Panc1 (cell line): ENCODE measurements at regions not wholly inside any gene's neighbourhood (a gene's known extent, or its start where the extent isn't known, plus 50 kb on each side); places are given as distances from the start of the nearest gene placed in this dataset.

ENCODE experiments used
- ATAC-seq: fragments of 200-7000 bp; cut with Tn5 transposase; 2 replicates; pipeline ENCODE4 v1.9.1; 2020; ENCODE audit warnings: mild to moderate bottlenecking, moderate library complexity
- BruUV-seq: library from RNA; stranded (reverse); fragments of 400-500 nt; replicated peaks from 2 replicates; lab custom pipeline; 2021; lab: Mats Ljungman, UMichigan
- CTCF ChIA-PET: fragments of 300-600 bp; sonication (Branson Sonifier 250); formaldehyde crosslinking; loops from one replicate; lab custom pipeline; 2022; ENCODE audit warnings: antibody characterized with exemption; lab: Charles Lee
- POLR2A ChIA-PET: fragments of 300-600 bp; sonication (Branson Sonifier 250); formaldehyde crosslinking; loops from one replicate; lab custom pipeline; 2022; ENCODE audit warnings: antibody characterized with exemption; lab: Charles Lee
- DNase-seq: peaks from one replicate; pipeline ENCODE4 v3.0.0-alpha.2; 2010; ENCODE audit warnings: low read depth, low spot score
- H3K27ac ChIP-seq: 2 replicates; pipeline ENCODE4 v1.5.1; 2011; ENCODE audit warnings: mild to moderate bottlenecking, low read length, inconsistent platforms
- H3K27me3 ChIP-seq: fragments of 200-500 bp; sonication (Bioruptor generic); 2 replicates; pipeline ENCODE4 v1.6.0; 2014; ENCODE audit warnings: low read length, inconsistent platforms; ENCODE audit not compliant: control insufficient read depth, insufficient read depth
- H3K36me3 ChIP-seq: fragments of 200-500 bp; sonication (Bioruptor generic); 2 replicates; pipeline ENCODE4 v1.5.1; 2014; ENCODE audit warnings: inconsistent platforms, mild to moderate bottlenecking, low read length, moderate library complexity; ENCODE audit not compliant: control insufficient read depth, insufficient read depth
- H3K4me1 ChIP-seq: 2 replicates; pipeline ENCODE4 v1.5.1; 2011; ENCODE audit warnings: inconsistent platforms, mild to moderate bottlenecking, low read length, moderate library complexity; ENCODE audit not compliant: control insufficient read depth, insufficient read depth
- H3K4me3 ChIP-seq, 2 experiments: 2 replicates each; pipeline ENCODE4 v1.5.1; 2011 to 2012; ENCODE audit warnings: low read depth in 2 of 2, low read length in 2 of 2, mild to moderate bottlenecking in 2 of 2, inconsistent platforms in 1 of 2, moderate library complexity in 1 of 2
- H3K9me3 ChIP-seq: fragments of 200-500 bp; sonication (Bioruptor generic); 2 replicates; pipeline ENCODE4 v1.5.1; 2014; ENCODE audit warnings: low read depth, mild to moderate bottlenecking, inconsistent platforms, low read length, moderate library complexity; ENCODE audit not compliant: control insufficient read depth, insufficient read depth
- CTCF ChIP-seq: fragments of 450-650 bp; IDR thresholded peaks from 2 replicates; pipeline ENCODE4 v1.5.1; 2017; ENCODE audit warnings: mild to moderate bottlenecking
- POLR2AphosphoS5 ChIP-seq: IDR thresholded peaks from 2 replicates; pipeline ENCODE4 v1.6.1; 2012; ENCODE audit warnings: mild to moderate bottlenecking, low read depth, low read length, moderate library complexity
- SIN3A ChIP-seq: IDR thresholded peaks from 2 replicates; pipeline ENCODE4 v1.6.1; 2012; ENCODE audit warnings: low read depth, mild to moderate bottlenecking, low read length, moderate library complexity, borderline replicate concordance; ENCODE audit not compliant: insufficient read depth
- TCF7L2 ChIP-seq: IDR thresholded peaks from 2 replicates; pipeline ENCODE4 v1.6.1; 2011; ENCODE audit warnings: mild to moderate bottlenecking, low read depth, low read length, inconsistent platforms
- in situ Hi-C: cut with HindIII; loops from 2 replicates; pipeline ENCODE4 v1.10.0; 2016; ENCODE audit warnings: low sequenced_read_pairs, low pct_unique_long_range_greater_than_20kb
- intact Hi-C: fragments of 100-400 bp; cut with micrococcal nuclease; formaldehyde crosslinking; loops from one replicate; pipeline ENCODE4 v1.10.0; 2022; ENCODE audit not compliant: unreplicated experiment
- TF ChIP-seq, protein P1 (sequence below), 2 experiments: IDR thresholded peaks; 2 replicates each; pipeline ENCODE4 v1.6.1; 2011 to 2012; ENCODE audit warnings: low read depth in 2 of 2, control low read depth in 1 of 2, low read length in 1 of 2, mild to moderate bottlenecking in 1 of 2, moderate library complexity in 1 of 2; ENCODE audit not compliant: insufficient read depth in 1 of 2

- H3K27me3 ChIP-seq = peaks cover 25% of the 10 kb centered on the region
- CTCF ChIA-PET = no interaction called here
- H3K4me3 ChIP-seq = no peak overlapping the region
- POLR2A ChIA-PET = no interaction called here
- in situ Hi-C loops (no loop called here), intact Hi-C loops (no loop called here)
- no peaks in the 10 kb centered on the region for H3K36me3 ChIP-seq
- TF ChIP-seq, protein P1, sequence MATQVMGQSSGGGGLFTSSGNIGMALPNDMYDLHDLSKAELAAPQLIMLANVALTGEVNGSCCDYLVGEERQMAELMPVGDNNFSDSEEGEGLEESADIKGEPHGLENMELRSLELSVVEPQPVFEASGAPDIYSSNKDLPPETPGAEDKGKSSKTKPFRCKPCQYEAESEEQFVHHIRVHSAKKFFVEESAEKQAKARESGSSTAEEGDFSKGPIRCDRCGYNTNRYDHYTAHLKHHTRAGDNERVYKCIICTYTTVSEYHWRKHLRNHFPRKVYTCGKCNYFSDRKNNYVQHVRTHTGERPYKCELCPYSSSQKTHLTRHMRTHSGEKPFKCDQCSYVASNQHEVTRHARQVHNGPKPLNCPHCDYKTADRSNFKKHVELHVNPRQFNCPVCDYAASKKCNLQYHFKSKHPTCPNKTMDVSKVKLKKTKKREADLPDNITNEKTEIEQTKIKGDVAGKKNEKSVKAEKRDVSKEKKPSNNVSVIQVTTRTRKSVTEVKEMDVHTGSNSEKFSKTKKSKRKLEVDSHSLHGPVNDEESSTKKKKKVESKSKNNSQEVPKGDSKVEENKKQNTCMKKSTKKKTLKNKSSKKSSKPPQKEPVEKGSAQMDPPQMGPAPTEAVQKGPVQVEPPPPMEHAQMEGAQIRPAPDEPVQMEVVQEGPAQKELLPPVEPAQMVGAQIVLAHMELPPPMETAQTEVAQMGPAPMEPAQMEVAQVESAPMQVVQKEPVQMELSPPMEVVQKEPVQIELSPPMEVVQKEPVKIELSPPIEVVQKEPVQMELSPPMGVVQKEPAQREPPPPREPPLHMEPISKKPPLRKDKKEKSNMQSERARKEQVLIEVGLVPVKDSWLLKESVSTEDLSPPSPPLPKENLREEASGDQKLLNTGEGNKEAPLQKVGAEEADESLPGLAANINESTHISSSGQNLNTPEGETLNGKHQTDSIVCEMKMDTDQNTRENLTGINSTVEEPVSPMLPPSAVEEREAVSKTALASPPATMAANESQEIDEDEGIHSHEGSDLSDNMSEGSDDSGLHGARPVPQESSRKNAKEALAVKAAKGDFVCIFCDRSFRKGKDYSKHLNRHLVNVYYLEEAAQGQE (IDR thresholded peaks at IDR 0.05; ENCODE audit: insufficient read depth in 1 of 2, low read depth in 2 of 2, low read length in 1 of 2) = no peak
- no peak for TF ChIP-seq POLR2AphosphoS5
- no peak for TF ChIP-seq CTCF
- TF ChIP-seq TCF7L2 = no peak
- no peak for TF ChIP-seq SIN3A
- H3K4me1 ChIP-seq = peaks cover 14% of the 10 kb centered on the region; the same call in 1 of the 2 replicates
- no peak overlapping the region for H3K27ac ChIP-seq
- no peak for DNase-seq
- BruUV-seq = no TSS peak
- no peaks in the 10 kb centered on the region for H3K9me3 ChIP-seq
- no peak for ATAC-seq
These were observed 103.7 kb upstream of the CLMP start for GRCh38 chr11:123298488-123299447.

GRCh38 chr11:123292647-123293046 lies 97.6 kb upstream of the CLMP start:
- ATAC-seq (no peak), DNase-seq (no peak)
- Histone ChIP-seq H3K27ac (no peak overlapping the region), H3K36me3 (no peaks in the 10 kb centered on the region), H3K9me3 (no peaks in the 10 kb centered on the region), H3K4me3 (no peak overlapping the region), H3K27me3 (peaks cover 2% of the 10 kb centered on the region; the same call in 1 of the 2 replicates), H3K4me1 (no peaks in the 10 kb centered on the region)
- no TSS peak for BruUV-seq
- TF ChIP-seq CTCF = no peak
- intact Hi-C loops (no loop called here), in situ Hi-C loops (no loop called here)
- POLR2A ChIA-PET = no interaction called here
- CTCF ChIA-PET = no interaction called here
